HK-2 (cell line): ENCODE measurements at regions not wholly inside any gene's neighbourhood (a gene's known extent, or its start where the extent isn't known, plus 50 kb on each side); places are given as distances from the start of the nearest gene placed in this dataset.

Source experiments
- DNase-seq: peaks from one replicate; pipeline ENCODE4 v3.0.0-alpha.2; 2018; ENCODE audit not compliant: unreplicated experiment

GRCh38 chr1:112219267-112219666, 176.7 kb upstream of the CTTNBP2NL start:
- DNase-seq, result no peak

GRCh38 chr1:112230232-112230631, 165.8 kb upstream of the CTTNBP2NL start:
- no peak for DNase-seq

- no peak for DNase-seq
Observed at GRCh38 chr1:112231331-112231730, 164.7 kb upstream of the CTTNBP2NL start.

- DNase-seq, result no peak
Observed at GRCh38 chr1:112232848-112233247, 163.2 kb upstream of the CTTNBP2NL start.

GRCh38 chr1:112234710-112235109, 161.3 kb upstream of the CTTNBP2NL start:
- no peak for DNase-seq

- DNase-seq, result no peak
Observed at GRCh38 chr1:112237983-112238545, 157.9 kb upstream of the CTTNBP2NL start.

GRCh38 chr1:112239683-112240330, 156.2 kb upstream of the CTTNBP2NL start:
- no peak for DNase-seq

- DNase-seq, result no peak
Observed at GRCh38 chr1:112242470-112242869, 153.5 kb upstream of the CTTNBP2NL start.

GRCh38 chr1:112244131-112244530, 151.9 kb upstream of the CTTNBP2NL start:
- no peak for DNase-seq

- DNase-seq, result no peak
Observed at GRCh38 chr1:112245114-112245513, 150.9 kb upstream of the CTTNBP2NL start.

- DNase-seq, result no peak
Observed at GRCh38 chr1:112247036-112247597, 148.9 kb upstream of the CTTNBP2NL start.

- no peak for DNase-seq
Observed at GRCh38 chr1:112247961-112248360, 148.1 kb upstream of the CTTNBP2NL start.

GRCh38 chr1:112250892-112251291, 145.1 kb upstream of the CTTNBP2NL start:
- no peak for DNase-seq

- DNase-seq, result no peak
Observed at GRCh38 chr1:112251766-112252506, 144.1 kb upstream of the CTTNBP2NL start.

GRCh38 chr1:112253366-112253765, 142.6 kb upstream of the CTTNBP2NL start:
- no peak for DNase-seq

- no peak for DNase-seq
Observed at GRCh38 chr1:112255080-112255479, 140.9 kb upstream of the CTTNBP2NL start.

- no peak for DNase-seq
Observed at GRCh38 chr1:112256411-112256810, 139.6 kb upstream of the CTTNBP2NL start.

GRCh38 chr1:112257043-112257835, 138.8 kb upstream of the CTTNBP2NL start:
- DNase-seq, result no peak

- DNase-seq, result no peak
Observed at GRCh38 chr1:112260699-112261098, 135.3 kb upstream of the CTTNBP2NL start.

- no peak for DNase-seq
Observed at GRCh38 chr1:112262316-112262715, 133.7 kb upstream of the CTTNBP2NL start.

- no peak for DNase-seq
Observed at GRCh38 chr1:112263042-112263441, 133.0 kb upstream of the CTTNBP2NL start.

- no peak for DNase-seq
Observed at GRCh38 chr1:112263453-112263852, 132.6 kb upstream of the CTTNBP2NL start.
